Neural cell (in vitro differentiated cells): ENCODE measurements at regions not wholly inside any gene's neighbourhood (a gene's known extent, or its start where the extent isn't known, plus 50 kb on each side); places are given as distances from the start of the nearest gene placed in this dataset.

ENCODE experiments used
- CTCF ChIP-seq: fragments of 450-650 bp; IDR thresholded peaks from 2 replicates; pipeline ENCODE4 v1.5.1; 2014; ENCODE audit warnings: antibody characterized with exemption, mild to moderate bottlenecking, moderate library complexity; ENCODE audit not compliant: poor library complexity, severe bottlenecking
- EZH2 ChIP-seq: fragments of 200-600, 300-800 bp; shearing (Covaris generic), sonication (generic); IDR thresholded peaks from 2 replicates; pipeline ENCODE4 v1.6.1; 2014; ENCODE audit warnings: antibody characterized with exemption, low read length, borderline replicate concordance, mild to moderate bottlenecking; ENCODE audit not compliant: insufficient read depth, poor library complexity, severe bottlenecking
- POLR2AphosphoS5 ChIP-seq: IDR thresholded peaks from 2 replicates; pipeline ENCODE4 v1.6.1; 2012
- REST ChIP-seq: IDR thresholded peaks from 2 replicates; pipeline ENCODE4 v1.6.1; 2012; ENCODE audit warnings: borderline replicate concordance
- SMC3 ChIP-seq: fragments of 450-650 bp; conservative IDR thresholded peaks from 2 replicates; pipeline ENCODE4 v1.6.1; 2014; ENCODE audit warnings: antibody characterized with exemption, mild to moderate bottlenecking, moderate library complexity; ENCODE audit not compliant: poor library complexity

- TF ChIP-seq CTCF (no peak), SMC3 (no peak), POLR2AphosphoS5 (no peak), EZH2 (no peak), REST (no peak)
Observed at GRCh38 chr18:29007986-29008654, 831.2 kb upstream of the CDH2 start.
